ENCODE measurements at regions not wholly inside any gene's neighbourhood (a gene's known extent, or its start where the extent isn't known, plus 50 kb on each side); places are given as distances from the start of the nearest gene placed in this dataset.

DNA sequence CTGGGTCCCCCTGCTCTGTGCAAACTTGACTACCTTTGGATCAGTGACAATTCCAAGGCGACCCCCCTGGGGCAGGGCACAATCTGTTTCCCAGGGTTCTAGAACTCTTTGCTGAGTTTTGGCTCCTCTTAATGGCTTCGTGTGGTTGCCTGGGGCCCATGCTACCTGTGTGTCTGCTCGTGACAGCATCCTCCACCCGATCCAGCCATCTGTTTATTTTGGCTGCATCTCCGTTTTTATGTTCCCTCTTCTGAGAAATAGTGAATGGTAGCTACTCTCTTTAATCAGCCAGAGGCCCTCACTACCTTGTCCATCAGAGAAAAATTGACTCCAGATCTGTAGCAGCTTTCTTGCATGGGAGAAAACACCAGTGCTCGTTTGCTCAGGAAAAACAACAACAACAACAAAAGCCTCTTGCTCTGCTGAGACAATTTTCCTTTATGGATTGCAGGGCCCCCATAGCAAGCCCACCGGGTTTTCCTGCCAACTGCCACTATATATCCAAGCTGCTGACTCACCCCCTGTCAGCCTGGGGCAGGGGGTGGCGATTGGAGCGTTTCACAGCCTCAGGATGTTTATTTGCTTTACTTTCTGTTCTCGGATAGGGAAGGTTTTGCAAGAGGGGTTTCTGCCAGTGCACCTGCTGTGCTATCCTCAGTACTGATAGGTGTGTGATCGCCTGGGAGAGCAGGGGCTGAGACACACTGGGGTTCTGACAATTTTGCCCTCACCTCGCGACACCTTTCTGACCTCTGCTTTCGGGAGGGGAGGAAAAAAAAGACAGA lies 607.8 kb downstream of the BNC2 start:
- TF ChIP-seq, protein P1, sequence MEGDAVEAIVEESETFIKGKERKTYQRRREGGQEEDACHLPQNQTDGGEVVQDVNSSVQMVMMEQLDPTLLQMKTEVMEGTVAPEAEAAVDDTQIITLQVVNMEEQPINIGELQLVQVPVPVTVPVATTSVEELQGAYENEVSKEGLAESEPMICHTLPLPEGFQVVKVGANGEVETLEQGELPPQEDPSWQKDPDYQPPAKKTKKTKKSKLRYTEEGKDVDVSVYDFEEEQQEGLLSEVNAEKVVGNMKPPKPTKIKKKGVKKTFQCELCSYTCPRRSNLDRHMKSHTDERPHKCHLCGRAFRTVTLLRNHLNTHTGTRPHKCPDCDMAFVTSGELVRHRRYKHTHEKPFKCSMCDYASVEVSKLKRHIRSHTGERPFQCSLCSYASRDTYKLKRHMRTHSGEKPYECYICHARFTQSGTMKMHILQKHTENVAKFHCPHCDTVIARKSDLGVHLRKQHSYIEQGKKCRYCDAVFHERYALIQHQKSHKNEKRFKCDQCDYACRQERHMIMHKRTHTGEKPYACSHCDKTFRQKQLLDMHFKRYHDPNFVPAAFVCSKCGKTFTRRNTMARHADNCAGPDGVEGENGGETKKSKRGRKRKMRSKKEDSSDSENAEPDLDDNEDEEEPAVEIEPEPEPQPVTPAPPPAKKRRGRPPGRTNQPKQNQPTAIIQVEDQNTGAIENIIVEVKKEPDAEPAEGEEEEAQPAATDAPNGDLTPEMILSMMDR (IDR thresholded peaks at IDR 0.05), result no peak
- no peak for TF ChIP-seq POLR2A (IDR thresholded peaks at IDR 0.05)

Measured in adrenal gland (tissue), 5 donors.